Fibroblast of skin of left biceps (primary cell): ENCODE measurements at regions not wholly inside any gene's neighbourhood (a gene's known extent, or its start where the extent isn't known, plus 50 kb on each side); places are given as distances from the start of the nearest gene placed in this dataset.
"Not testable (repeated sequence)": the region's sequence is repeated elsewhere in the genome, so short reads cannot be mapped to it uniquely, and the experiment has no call there.

Source experiments
- DNase-seq, 2 experiments: peaks; one replicate each; pipeline ENCODE4 v3.0.0-alpha.2; 2013; ENCODE audit warnings: low read depth in 2 of 2

GRCh38 chr12:63410197-63410596, 258.1 kb downstream of the DPY19L2 start:
- no peak for DNase-seq

DNA sequence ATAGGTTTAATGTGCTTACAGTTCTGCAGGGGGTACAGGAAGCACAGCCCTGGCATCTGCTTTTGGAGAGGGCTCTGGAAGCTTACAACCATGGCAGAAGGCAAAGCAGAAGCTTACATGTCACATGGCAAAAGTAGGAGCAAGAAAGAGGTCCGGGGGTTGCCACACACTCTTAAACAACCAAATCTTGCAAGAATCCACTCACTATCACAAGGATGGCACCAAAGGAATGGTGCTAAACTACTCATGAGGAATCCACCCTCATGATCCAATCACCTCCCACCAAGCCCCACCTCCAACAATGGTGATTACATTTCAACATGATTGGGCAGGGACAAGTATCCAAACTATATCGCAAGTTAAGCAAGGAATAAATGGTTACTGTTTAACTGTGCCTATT, 255.8 kb upstream of the AVPR1A start:
- no peak for DNase-seq

GRCh38 chr12:63404611-63405010, 253.6 kb upstream of the AVPR1A start:
- DNase-seq = no peak

DNA sequence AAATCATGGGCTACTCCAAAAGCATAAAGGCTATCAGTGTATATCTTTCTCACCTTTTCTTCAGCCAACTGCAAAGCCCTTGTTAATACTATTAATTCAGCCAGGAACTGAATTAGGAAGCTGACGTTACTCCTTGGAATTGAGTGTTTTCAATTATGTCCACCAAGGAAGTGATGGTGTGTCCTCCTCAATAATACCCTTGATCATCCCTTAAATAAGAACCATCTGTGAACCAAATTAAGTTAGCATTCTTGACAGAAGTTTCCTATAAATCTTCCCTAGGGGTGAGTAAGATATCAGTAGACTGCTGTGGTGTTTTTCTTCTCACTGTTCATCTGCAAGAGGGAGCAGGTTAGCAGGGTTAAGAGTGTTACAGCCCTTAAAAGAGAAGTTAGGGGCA, 252.3 kb upstream of the AVPR1A start:
- no peak for DNase-seq

DNA sequence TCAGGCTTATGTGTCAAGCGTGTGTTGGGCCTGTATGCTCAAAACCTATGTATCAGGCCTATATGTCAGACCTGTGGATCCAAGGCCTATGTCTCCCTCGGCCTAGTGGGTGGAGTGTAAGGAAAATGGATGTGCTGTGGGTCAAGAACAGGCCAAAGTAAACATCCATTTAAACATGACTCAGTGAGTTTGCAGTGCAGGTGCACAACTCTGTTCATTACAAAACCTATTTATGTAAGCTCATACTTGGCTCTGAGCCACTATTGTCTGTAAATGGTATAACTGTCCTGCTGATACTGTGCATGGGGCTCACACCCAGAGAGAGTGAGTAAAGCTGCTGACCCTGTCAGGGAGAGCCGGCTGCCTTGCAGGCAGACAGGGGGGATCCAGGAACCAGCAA, 249.7 kb upstream of the AVPR1A start:
- no peak for DNase-seq

- no peak for DNase-seq
Measured at GRCh38 chr12:63400318-63400717, 249.3 kb upstream of the AVPR1A start.

DNA sequence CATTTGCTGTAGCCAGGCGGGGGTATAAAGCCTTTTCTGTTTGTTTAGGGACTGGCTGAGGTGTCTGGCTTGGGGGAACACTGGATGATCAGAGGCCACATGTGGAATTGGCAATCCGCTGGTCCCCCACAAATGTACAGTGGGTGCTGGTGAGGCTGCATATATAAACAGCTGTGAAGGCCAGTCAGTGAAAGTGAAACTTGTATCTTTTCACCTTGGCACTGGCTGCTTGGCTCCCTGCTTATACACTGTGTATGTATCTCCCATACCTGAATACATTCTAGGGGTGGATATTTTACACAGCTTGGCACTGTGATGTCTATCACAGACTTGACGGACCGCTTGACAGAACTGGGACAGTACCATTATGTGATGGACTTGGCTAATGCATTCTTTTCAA, 246.8 kb upstream of the AVPR1A start:
- no peak for DNase-seq

GRCh38 chr12:63396135-63396534, 245.1 kb upstream of the AVPR1A start:
- no peak for DNase-seq

DNA sequence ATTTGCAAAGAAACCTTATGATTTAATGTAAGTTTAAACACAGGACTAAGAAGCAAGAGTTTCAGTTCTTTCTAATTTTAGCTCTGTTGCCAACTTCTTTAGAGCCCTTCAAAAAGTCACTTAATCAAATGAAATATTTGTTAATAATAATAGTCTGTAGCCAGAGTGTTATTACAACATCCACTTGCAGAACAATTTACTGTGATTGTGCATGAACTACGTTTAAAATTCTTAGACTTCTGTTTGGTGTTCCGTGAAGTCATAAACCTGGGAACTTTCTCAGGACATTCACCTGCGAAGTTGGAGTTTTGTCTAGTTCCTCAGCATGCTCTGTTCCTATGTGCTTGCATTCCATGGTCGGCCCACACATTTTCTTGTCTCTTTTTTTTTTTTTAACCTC, 244.0 kb upstream of the AVPR1A start:
- no peak for DNase-seq

GRCh38 chr12:63394349-63394748, 243.3 kb upstream of the AVPR1A start:
- no peak for DNase-seq

GRCh38 chr12:63389211-63389610, 238.2 kb upstream of the AVPR1A start:
- DNase-seq = no peak

DNA sequence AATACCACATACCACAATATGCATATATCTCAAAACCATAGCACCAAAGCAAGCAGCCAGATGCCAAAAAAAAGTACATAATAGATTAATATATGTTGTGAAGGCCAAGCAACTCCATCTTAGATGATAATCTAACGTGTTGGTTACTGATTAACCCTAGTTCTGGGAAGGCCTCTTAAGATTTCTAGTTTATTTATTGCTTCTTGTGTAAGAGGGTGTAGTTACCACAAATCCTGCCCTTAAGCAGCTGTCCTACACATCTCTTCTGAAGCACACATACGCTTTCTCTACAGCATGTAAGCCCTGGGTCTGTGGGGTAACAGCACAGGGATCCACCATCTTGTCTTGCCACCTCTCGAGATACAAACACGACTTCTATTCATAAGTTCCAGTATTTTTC, 236.8 kb upstream of the AVPR1A start:
- no peak for DNase-seq

- no peak for DNase-seq
Measured at GRCh38 chr12:63382930-63383329, 231.9 kb upstream of the AVPR1A start.

GRCh38 chr12:63362791-63363190, 211.8 kb upstream of the AVPR1A start:
- peak in 1 of 2 experiments; percentile 1 for DNase-seq

DNA sequence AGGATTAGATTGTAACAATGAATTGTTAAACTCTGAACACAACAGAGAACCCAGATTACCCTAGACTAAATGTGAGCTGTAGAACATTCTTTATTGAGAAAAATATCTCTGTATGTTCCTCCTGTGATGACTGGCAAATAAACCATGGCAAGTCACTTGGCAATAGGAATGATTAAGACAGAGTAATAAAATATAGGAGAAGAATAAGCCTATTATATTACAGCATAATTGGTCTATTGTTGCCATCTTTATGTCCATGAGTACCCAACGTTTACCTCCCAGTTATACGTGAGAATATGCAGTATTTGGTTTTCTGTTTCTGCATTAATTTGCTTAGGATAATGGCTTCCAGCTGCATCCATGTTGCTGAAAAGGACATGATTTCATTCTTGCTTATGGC, 211.2 kb upstream of the AVPR1A start:
- DNase-seq = no peak

- no peak for DNase-seq
Measured at GRCh38 chr12:63354969-63355368, 204.0 kb upstream of the AVPR1A start.

DNA sequence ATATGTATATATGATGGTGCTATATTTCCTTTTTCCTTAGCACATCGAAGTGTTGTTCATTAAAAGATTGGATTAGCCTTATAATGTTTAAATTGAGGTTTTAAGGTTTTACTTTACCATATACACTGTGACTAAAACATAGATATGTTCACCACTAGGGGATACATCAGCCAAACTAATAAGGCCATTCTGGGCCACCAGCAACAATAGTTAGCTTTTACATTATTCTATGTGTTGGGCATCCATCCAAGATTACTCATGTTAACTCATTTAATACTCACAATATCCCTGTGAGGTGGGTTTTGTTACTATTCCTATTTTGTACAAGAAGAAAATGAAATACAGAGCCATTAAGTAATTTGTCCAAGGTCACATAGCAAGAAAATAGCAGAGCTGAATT, 202.6 kb upstream of the AVPR1A start:
- DNase-seq = no peak

GRCh38 chr12:63351370-63351769, 200.4 kb upstream of the AVPR1A start:
- DNase-seq = no peak

DNA sequence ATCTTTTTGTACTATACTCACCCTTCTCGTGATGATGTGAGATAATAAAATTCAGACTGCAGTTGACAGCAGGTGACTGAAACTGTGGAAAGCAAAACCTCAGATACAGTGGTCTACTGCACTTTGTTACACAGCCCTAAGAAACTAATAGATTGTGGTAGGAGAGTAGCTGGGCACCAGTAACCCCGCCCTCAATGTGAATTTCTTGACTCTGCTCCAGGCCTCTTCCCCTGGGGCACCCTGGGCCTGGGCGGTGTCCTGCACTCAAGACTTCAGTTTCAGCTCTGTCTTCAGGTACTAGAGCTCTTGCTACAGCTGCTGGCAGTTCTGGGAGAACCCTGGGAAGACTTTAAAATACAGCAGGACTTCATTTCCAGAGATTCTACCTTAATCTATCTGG, 197.6 kb upstream of the AVPR1A start:
- DNase-seq = no peak

- not testable (repeated sequence) for DNase-seq
Measured at GRCh38 chr12:63337158-63337557, 186.2 kb upstream of the AVPR1A start.

GRCh38 chr12:63326260-63326659, 175.3 kb upstream of the AVPR1A start:
- no peak for DNase-seq

DNA sequence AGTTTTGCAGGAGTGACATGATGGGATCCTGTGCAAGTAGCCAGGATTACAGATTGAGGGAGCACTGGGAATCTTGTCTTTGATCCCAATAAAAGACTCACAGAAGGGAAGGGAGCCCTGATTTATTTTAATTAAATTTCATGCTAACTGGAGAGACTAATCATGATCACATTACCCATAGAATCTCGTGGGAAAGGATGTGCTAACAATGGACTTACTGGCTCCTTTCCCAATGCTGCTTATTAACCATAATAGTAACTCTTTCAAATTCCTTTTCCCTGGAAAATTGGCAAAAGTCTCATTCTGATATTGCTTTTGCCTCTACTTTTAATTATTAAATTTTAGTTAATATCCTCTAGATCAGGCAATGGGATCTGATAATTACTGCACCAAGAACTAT, 174.8 kb upstream of the AVPR1A start:
- no peak for DNase-seq

- DNase-seq = no peak
Measured at GRCh38 chr12:63323942-63324341, 172.9 kb upstream of the AVPR1A start.

DNA sequence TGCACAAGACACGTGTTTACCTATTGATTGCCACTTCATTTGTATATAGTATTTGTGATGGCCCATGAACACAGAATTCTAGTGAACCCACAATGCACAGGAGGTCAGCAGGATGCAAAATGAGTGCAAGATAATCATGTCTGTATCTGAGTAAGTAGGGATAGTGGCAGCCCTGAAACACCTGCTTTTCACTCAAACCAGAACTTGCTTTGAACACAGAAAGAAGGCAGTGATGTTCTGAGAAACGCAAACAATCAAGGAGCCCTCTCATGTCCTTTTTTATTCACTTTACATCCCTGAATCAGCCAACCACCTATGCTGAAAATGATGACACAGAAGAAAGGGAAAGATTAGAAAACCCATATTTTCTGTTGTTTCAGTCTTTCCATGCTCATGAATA, 170.4 kb upstream of the AVPR1A start:
- no peak for DNase-seq
